ENCODE measurements at regions not wholly inside any gene's neighbourhood (a gene's known extent, or its start where the extent isn't known, plus 50 kb on each side); places are given as distances from the start of the nearest gene placed in this dataset.

GRCh38 chr19:30222992-30223865 is 149.0 kb upstream of the ZNF536 start:
- DNase-seq, result no peak

GRCh38 chr19:30223866-30224688 is 148.1 kb upstream of the ZNF536 start:
- DNase-seq, result no peak

GRCh38 chr19:30224689-30225606 is 147.2 kb upstream of the ZNF536 start:
- no peak for DNase-seq

- DNase-seq, result no peak
These were observed 146.3 kb upstream of the ZNF536 start for GRCh38 chr19:30225676-30226463.

- DNase-seq, result no peak
These were observed 145.6 kb upstream of the ZNF536 start for GRCh38 chr19:30226464-30227011.

GRCh38 chr19:30227012-30227621 is 145.1 kb upstream of the ZNF536 start:
- no peak for DNase-seq

- DNase-seq, result no peak
These were observed 144.5 kb upstream of the ZNF536 start for GRCh38 chr19:30227661-30228112.

- DNase-seq, result no peak
These were observed 143.9 kb upstream of the ZNF536 start for GRCh38 chr19:30228113-30228834.

- DNase-seq, result no peak
These were observed 143.2 kb upstream of the ZNF536 start for GRCh38 chr19:30228835-30229524.

GRCh38 chr19:30229525-30230174 is 142.5 kb upstream of the ZNF536 start:
- no peak for DNase-seq

- DNase-seq, result no peak
These were observed 140.5 kb upstream of the ZNF536 start for GRCh38 chr19:30231408-30232318.

GRCh38 chr19:30233375-30233774 is 138.8 kb upstream of the ZNF536 start:
- no peak for DNase-seq

- DNase-seq, result no peak
These were observed 136.2 kb upstream of the ZNF536 start for GRCh38 chr19:30235946-30236345.

GRCh38 chr19:30236587-30236986 is 135.6 kb upstream of the ZNF536 start:
- no peak for DNase-seq

- DNase-seq, result no peak
These were observed 135.0 kb upstream of the ZNF536 start for GRCh38 chr19:30237140-30237539.

GRCh38 chr19:30240904-30241695 is 131.1 kb upstream of the ZNF536 start:
- no peak for DNase-seq

GRCh38 chr19:30244533-30244932 is 127.7 kb upstream of the ZNF536 start:
- DNase-seq, result no peak

Data from NCI-H1092 (cell line).